Keratinocyte (primary cell): ENCODE measurements at regions not wholly inside any gene's neighbourhood (a gene's known extent, or its start where the extent isn't known, plus 50 kb on each side); places are given as distances from the start of the nearest gene placed in this dataset.
"Not testable (repeated sequence)": the region's sequence is repeated elsewhere in the genome, so short reads cannot be mapped to it uniquely, and the experiment has no call there.

Experiments
- DNase-seq: peaks from one replicate; pipeline ENCODE4 v3.0.0-alpha.2; 2011; ENCODE audit warnings: low read depth, missing footprints, low spot score
- FAIRE-seq: peaks from 2 replicates; lab custom pipeline; 2011; peaks lifted over from hg19 to GRCh38; lab: Jason Lieb, UNC
- H2AFZ ChIP-seq: 2 replicates; pipeline ENCODE4 v1.6.0; 2012; ENCODE audit warnings: low read length, control low read depth, inconsistent platforms; ENCODE audit not compliant: control insufficient read depth
- H3K27ac ChIP-seq: 2 replicates; pipeline ENCODE4 v1.5.1; 2011; ENCODE audit warnings: low read length; ENCODE audit not compliant: control insufficient read depth, insufficient read depth
- H3K27me3 ChIP-seq: 3 replicates; pipeline ENCODE4 v1.6.0; 2011; ENCODE audit warnings: low read length; ENCODE audit not compliant: control insufficient read depth, insufficient read depth; ENCODE audit errors: extremely low read depth
- H3K36me3 ChIP-seq, 2 experiments: 2 replicates in 1 of 2; 3 replicates in 1 of 2; pipeline ENCODE4 v1.5.1; 2011; ENCODE audit warnings: low read length in 2 of 2, mild to moderate bottlenecking in 1 of 2; ENCODE audit not compliant: control insufficient read depth in 2 of 2, insufficient read depth in 2 of 2; ENCODE audit errors: extremely low read depth in 1 of 2
- H3K4me1 ChIP-seq: 3 replicates; pipeline ENCODE4 v1.5.1; 2011; ENCODE audit warnings: low read length; ENCODE audit not compliant: control insufficient read depth, insufficient read depth; ENCODE audit errors: extremely low read depth
- H3K4me2 ChIP-seq: 3 replicates; pipeline ENCODE4 v1.6.0; 2011; ENCODE audit warnings: low read depth, low read length; ENCODE audit not compliant: control insufficient read depth, insufficient read depth; ENCODE audit errors: extremely low read depth
- H3K4me3 ChIP-seq, 3 experiments: fragments of 200-600 bp in 1 of 3; sonication (generic) in 1 of 3; 2 replicates in 2 of 3; 3 replicates in 1 of 3; pipeline ENCODE4 v1.5.1; 2011 to 2016; ENCODE audit warnings: low read length in 3 of 3, mild to moderate bottlenecking in 3 of 3, control low read depth in 2 of 3, inconsistent platforms in 1 of 3, low read depth in 1 of 3, mixed read lengths in 1 of 3, mixed run types in 1 of 3, moderate library complexity in 1 of 3; ENCODE audit not compliant: control insufficient read depth in 2 of 3, insufficient read depth in 2 of 3; ENCODE audit errors: extremely low read depth in 1 of 3
- H3K79me2 ChIP-seq: 2 replicates; pipeline ENCODE4 v1.6.0; 2012; ENCODE audit warnings: low read length; ENCODE audit not compliant: control insufficient read depth, insufficient read depth
- H3K9ac ChIP-seq: 3 replicates; pipeline ENCODE4 v1.6.0; 2011; ENCODE audit warnings: low read length; ENCODE audit not compliant: control insufficient read depth, insufficient read depth; ENCODE audit errors: extremely low read depth
- H3K9me1 ChIP-seq: 3 replicates; pipeline ENCODE4 v1.6.0; 2011; ENCODE audit warnings: low read length; ENCODE audit not compliant: control insufficient read depth, insufficient read depth; ENCODE audit errors: extremely low read depth
- H3K9me3 ChIP-seq: 2 replicates; pipeline ENCODE4 v1.5.1; 2012; ENCODE audit warnings: low read depth, low read length; ENCODE audit not compliant: control insufficient read depth
- H4K20me1 ChIP-seq: 3 replicates; pipeline ENCODE4 v1.6.0; 2011; ENCODE audit warnings: low read length; ENCODE audit not compliant: control insufficient read depth, insufficient read depth; ENCODE audit errors: extremely low read depth
- EZH2 ChIP-seq: IDR thresholded peaks from one replicate; pipeline ENCODE4 v1.6.1; 2012; ENCODE audit warnings: inconsistent platforms, mild to moderate bottlenecking, low read length, moderate library complexity
- dilution Hi-C: fragments of 300-500 bp; cut with MboI; formaldehyde crosslinking; loops from one replicate; pipeline ENCODE4 v1.7.0; 2020; ENCODE audit warnings: low sequenced_read_pairs; ENCODE audit not compliant: extremely low pct_ligation_motif_present
- TF ChIP-seq, protein P1 (sequence below), 3 experiments: IDR thresholded peaks in 1 of 3; conservative IDR thresholded peaks in 1 of 3; optimal IDR thresholded peaks in 1 of 3; 2 replicates in 2 of 3; 3 replicates in 1 of 3; pipeline versions ENCODE3 to v1.5.1; 2011; ENCODE audit warnings: low read length in 3 of 3, mild to moderate bottlenecking in 3 of 3, moderate library complexity in 2 of 3, control low read depth in 1 of 3, inconsistent platforms in 1 of 3; ENCODE audit not compliant: insufficient read depth in 2 of 3; ENCODE audit errors: extremely low read depth in 1 of 3

GRCh38 chr3:162978136-162978535 is 1481.5 kb downstream of the OTOL1 start:
- H3K4me2 ChIP-seq, result no peak overlapping the region
- H3K27me3 ChIP-seq, result no peaks in the 10 kb centered on the region
- TF ChIP-seq EZH2, result no peak
- TF ChIP-seq, protein P1, sequence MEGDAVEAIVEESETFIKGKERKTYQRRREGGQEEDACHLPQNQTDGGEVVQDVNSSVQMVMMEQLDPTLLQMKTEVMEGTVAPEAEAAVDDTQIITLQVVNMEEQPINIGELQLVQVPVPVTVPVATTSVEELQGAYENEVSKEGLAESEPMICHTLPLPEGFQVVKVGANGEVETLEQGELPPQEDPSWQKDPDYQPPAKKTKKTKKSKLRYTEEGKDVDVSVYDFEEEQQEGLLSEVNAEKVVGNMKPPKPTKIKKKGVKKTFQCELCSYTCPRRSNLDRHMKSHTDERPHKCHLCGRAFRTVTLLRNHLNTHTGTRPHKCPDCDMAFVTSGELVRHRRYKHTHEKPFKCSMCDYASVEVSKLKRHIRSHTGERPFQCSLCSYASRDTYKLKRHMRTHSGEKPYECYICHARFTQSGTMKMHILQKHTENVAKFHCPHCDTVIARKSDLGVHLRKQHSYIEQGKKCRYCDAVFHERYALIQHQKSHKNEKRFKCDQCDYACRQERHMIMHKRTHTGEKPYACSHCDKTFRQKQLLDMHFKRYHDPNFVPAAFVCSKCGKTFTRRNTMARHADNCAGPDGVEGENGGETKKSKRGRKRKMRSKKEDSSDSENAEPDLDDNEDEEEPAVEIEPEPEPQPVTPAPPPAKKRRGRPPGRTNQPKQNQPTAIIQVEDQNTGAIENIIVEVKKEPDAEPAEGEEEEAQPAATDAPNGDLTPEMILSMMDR (optimal IDR thresholded peaks at IDR 0.05 in 1 of 3, IDR thresholded peaks at IDR 0.05 in 1 of 3, conservative IDR thresholded peaks at IDR 0.05 in 1 of 3; ENCODE audit: extremely low read depth in 1 of 3, insufficient read depth in 2 of 3, low read length in 3 of 3), result no peak
- H3K36me3 ChIP-seq, result no peaks in the 10 kb centered on the region
- H3K9me1 ChIP-seq, result no peaks in the 10 kb centered on the region
- H3K27ac ChIP-seq, result no peak overlapping the region
- DNase-seq (no peak), FAIRE-seq (no peak)
- H3K79me2 ChIP-seq, result no peaks in the 10 kb centered on the region
- H4K20me1 ChIP-seq, result no peaks in the 10 kb centered on the region
- dilution Hi-C loops, result no loop called here
- no peaks in the 10 kb centered on the region for H3K9me3 ChIP-seq
- no peaks in the 10 kb centered on the region for H3K4me1 ChIP-seq
- no peak overlapping the region for H3K4me3 ChIP-seq
- H3K9ac ChIP-seq, result no peak overlapping the region
- no peak overlapping the region for H2AFZ ChIP-seq

DNA sequence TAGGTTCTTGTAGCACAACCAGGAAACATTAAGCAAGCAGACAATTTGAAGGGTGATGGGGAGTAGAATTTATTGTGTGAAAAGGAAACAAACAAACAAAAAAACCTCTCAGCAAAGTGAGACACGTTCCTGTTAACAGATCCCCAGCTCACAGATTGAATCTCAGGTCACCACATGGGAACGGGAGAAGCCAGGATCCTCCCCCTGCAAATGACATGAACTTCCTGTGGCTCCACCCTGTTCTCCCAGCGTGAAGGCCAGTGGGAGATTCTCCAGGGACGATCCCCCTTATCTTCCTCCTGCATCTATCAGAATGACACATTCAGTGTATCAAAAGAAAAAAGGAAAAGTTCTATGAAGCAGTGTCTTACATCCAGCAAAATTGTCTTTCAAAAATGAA is 1488.1 kb downstream of the OTOL1 start:
- TF ChIP-seq, protein P1 (optimal IDR thresholded peaks at IDR 0.05 in 1 of 3, IDR thresholded peaks at IDR 0.05 in 1 of 3, conservative IDR thresholded peaks at IDR 0.05 in 1 of 3; ENCODE audit: extremely low read depth in 1 of 3, insufficient read depth in 2 of 3, low read length in 3 of 3), result no peak
- no peak for TF ChIP-seq EZH2
- H3K9me1 ChIP-seq, result no peaks in the 10 kb centered on the region
- FAIRE-seq (no peak), DNase-seq (no peak)
- H4K20me1 ChIP-seq, result no peaks in the 10 kb centered on the region
- H3K4me1 ChIP-seq, result no peaks in the 10 kb centered on the region
- H3K79me2 ChIP-seq, result no peaks in the 10 kb centered on the region
- H2AFZ ChIP-seq, result no peak overlapping the region
- H3K27ac ChIP-seq, result no peak overlapping the region
- no peak overlapping the region for H3K4me2 ChIP-seq
- H3K27me3 ChIP-seq, result no peaks in the 10 kb centered on the region
- no peaks in the 10 kb centered on the region for H3K36me3 ChIP-seq
- H3K9ac ChIP-seq, result no peak overlapping the region
- no peaks in the 10 kb centered on the region for H3K9me3 ChIP-seq
- dilution Hi-C loops, result no loop called here
- no peak overlapping the region for H3K4me3 ChIP-seq

- dilution Hi-C loops, H3K4me2 ChIP-seq: not testable (repeated sequence)
Observed at GRCh38 chr3:162987085-162987794, 1490.6 kb downstream of the OTOL1 start.

More at GRCh38 chr3:162987085-162987794, 1490.6 kb downstream of the OTOL1 start:
- H3K27me3 ChIP-seq, DNase-seq, H3K79me2 ChIP-seq, H3K27ac ChIP-seq, H3K9me3 ChIP-seq, H3K4me1 ChIP-seq, H3K4me3 ChIP-seq, H3K9ac ChIP-seq, H4K20me1 ChIP-seq, H3K36me3 ChIP-seq, H3K9me1 ChIP-seq, FAIRE-seq, H2AFZ ChIP-seq: not testable (repeated sequence)
